ENCODE measurements at regions not wholly inside any gene's neighbourhood (a gene's known extent, or its start where the extent isn't known, plus 50 kb on each side); places are given as distances from the start of the nearest gene placed in this dataset.
"Not testable (repeated sequence)": the region's sequence is repeated elsewhere in the genome, so short reads cannot be mapped to it uniquely, and the experiment has no call there.

DNA sequence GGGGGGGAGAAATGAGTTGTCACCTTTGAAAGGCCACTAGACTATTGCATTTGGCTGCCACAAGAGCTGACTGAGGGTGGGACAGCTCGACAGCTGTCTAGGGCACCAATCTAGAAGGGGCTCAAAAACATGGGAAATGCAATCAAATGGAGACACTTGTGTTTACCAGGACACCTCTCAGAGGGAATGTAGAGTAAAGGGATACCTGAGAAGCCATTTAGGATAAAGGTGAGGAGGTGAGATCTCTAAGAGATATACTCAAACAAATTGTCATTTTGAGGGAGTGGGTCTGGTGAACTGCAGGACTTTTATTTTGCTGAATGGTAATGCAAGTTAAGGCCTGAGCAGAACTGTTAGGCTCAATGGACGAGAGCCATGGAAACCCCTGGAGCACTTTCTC is 159.8 kb downstream of the DDX1 start:
- no peak for DNase-seq (ENCODE audit: low read depth in 2 of 2)

DNA sequence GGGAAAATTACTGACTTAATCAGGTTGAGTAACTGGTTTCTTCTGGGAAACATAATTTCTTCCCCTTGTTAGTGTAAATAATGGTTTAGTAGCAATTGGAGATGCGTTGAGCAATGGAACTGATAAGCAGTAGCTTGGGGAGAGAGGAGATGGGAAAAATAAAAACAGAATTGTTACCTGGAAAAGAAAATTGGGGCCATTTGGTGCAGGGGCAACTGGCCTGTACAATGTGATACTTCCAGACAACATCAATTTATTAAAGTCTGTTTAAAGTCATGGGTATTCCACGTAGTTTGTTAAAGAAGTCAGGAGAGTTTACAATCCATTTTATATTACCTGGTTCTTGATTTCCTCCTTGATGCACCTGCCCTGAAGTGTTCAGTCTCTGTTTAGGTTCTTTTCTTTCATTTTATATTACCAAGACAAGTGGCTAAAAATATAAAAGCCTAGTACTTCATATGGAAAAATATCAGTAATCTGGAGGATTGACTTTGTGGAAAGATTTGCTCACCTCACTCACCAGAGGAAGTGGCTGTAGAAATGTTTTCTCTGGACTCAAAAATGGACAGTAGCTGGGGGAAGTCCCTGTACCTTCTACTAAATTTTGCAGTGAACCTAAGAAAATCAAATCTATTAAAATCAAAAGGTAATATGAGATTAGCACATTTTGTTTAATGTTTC is 161.0 kb downstream of the DDX1 start:
- peak; percentile 43 to 58 for DNase-seq (ENCODE audit: low read depth in 2 of 2)

DNA sequence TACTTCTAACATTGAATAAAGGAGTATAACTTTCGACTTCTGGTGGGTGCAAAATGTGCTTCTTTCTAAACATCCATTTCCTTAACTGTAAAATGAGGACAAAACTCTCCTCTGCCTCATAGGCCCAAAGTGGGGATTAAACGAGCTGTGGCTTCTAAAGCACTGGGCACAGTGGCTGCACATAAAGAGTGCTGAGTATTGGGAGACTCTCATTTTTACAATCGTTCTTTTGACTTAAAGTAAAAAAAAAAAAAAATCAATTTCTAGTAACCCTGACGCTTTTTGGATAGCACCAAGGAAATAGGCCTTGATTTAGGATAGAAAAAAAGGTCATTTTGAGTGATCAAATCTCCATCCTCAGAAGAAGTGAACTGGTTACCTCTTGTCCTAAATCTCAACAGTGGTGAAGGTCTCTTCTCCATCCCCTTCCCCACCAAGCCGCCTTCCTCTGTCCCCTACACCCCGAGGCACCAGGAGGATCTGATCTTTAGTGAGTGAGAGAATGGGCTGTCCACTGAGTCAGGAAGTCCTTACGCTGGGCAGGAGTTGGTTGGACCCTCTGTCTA is 161.6 kb downstream of the DDX1 start:
- no peak for DNase-seq (ENCODE audit: low read depth in 2 of 2)

DNA sequence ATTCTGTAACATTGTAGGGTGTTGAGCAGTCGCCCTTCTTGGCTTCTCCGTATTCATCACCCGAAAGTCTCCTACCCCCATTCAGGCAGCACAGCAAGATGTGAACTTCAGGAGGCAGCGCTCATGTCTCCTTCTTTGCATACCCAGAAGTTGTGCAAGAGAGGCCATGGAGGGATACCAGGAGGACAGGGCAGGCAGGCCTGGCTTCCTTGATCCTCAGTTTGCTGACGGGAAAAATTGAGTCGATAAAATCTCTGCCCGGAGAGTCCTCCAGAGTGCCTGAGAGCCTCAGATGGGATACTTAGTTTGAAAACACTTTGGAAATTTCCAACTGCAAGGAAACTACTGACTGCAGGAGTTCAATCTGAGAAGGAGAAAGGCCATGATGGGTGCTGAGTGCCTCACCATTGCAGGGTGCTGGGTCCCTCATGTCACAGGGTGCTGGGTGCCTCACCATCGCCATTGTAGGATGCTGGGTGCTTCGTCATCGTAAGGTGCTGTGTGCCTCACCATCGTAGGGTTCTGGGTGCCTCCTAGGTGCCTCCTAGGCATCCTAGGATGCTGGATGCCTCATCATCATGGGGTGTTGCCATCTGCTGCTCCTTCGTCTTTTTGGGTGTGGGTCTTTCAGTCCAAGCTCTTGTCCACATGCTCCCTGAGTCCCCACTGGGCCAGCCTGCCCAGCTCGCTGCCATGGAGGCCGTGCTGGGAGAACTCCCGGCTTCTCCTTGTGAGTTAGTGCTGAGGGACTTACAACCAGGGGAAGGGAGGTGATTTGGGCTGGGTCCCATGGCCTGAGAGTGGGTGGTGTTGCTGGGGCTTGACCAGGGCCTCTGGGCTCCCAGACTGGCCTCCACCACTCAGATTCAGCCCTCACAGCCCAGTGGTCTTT is 162.4 kb downstream of the DDX1 start:
- no peak for DNase-seq (ENCODE audit: low read depth in 2 of 2)

DNA sequence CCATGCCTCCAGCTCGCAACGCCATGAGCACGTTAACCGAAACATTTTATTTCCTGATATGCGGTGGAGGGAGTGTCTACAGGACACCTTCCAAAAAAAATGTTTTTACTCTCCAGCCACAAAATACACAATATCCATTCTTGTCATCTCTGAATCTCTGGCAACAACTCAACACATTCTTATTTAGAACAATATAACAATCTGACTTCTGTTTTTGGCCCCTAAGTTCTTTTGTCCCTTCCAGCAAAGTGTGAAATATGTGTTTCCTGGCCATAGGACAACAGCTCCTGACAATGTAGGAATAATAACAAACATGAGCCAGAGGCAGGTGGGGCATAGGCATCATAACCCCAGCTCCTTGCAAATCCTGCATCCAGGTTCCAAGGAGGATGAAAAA is 163.0 kb downstream of the DDX1 start:
- DNase-seq (ENCODE audit: low read depth in 2 of 2), result peak; percentile 87 to 93

DNA sequence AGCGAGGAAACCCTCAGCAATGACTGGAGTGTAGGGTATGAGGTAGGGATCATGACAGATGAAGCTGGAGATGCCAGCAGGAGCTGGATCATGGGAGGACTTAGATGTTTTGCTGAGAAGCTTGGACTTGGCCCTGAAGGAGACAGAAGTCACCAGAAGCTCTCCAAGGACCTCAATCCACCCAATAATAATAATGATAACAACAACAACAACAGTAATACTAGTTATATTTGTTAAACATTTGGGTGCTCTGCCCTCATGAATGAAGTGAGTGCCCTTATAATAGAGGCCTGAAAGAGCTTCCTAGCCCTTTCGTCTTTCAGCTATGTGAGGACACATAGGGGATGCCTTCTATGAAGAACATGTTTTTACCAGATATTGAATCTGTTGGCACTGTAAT is 163.9 kb downstream of the DDX1 start:
- DNase-seq (ENCODE audit: low read depth in 2 of 2), result no peak

DNA sequence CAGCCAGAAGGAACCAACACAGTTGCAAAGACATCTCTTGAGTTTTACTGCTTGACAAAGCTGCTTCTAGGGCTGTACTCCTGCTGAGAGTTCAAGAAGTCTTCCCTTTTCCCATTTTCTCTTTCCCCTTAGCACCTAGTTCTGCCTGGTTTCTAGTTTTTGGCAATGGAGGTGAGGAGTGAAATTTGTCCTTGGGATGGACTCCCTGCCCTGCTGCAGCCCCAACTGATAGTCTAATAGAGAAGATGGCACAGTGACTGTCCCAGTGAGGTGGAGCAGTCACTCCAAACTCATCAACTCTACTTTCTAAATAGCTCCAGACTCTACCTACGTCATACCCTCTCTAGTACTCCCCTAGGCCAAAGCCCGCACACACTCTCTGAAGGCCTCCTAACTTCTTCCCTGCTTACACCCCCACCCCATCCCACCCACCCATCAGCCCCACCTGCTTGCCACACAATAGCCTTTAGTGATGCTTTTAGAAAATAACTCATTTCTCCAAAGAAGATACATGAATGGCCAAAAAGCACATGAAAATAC is 164.4 kb downstream of the DDX1 start:
- no peak for DNase-seq (ENCODE audit: low read depth in 2 of 2)

DNA sequence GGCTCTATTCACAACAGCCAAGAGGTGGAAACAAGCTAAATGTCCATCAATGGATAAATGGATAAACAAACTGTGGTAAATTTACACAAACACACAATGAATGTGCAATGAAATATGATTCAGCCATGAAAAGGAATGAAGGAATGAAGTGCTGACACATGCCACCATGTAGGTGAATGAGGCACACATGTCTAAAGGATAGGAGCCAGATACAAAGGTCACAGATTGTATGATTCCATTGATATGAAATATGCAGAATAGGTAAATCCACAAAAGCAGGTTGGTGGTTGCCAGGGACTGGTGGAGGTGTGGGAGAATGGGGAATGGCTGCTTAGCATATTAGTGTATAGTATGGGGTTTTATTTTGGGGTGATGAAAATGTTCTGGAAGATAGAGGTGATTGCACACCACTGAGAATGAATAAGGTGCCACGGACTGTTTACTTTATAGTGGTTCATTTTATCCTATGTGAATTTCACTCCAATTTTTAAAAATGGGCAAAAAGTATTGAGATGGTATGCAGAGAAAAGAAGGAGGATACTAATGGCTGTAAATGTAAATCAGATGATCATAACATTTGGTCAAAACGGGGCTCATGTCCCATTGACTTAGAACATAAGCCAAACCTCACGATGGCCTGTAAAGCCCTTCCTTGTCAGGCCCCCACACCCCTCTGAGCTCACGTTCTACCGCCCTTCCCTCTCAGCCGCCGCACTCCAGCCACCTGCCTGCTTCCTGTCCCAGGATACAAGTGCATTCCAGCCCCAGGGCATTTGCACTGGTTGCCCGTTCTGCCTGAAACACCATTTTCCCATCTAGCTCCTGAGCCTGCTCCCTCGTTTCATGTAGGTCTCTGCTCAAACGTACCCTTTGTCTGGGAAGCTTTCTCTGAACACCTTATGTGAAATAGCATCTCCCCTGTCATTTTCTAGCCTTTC is 165.5 kb downstream of the DDX1 start:
- no peak for DNase-seq (ENCODE audit: low read depth in 2 of 2)

DNA sequence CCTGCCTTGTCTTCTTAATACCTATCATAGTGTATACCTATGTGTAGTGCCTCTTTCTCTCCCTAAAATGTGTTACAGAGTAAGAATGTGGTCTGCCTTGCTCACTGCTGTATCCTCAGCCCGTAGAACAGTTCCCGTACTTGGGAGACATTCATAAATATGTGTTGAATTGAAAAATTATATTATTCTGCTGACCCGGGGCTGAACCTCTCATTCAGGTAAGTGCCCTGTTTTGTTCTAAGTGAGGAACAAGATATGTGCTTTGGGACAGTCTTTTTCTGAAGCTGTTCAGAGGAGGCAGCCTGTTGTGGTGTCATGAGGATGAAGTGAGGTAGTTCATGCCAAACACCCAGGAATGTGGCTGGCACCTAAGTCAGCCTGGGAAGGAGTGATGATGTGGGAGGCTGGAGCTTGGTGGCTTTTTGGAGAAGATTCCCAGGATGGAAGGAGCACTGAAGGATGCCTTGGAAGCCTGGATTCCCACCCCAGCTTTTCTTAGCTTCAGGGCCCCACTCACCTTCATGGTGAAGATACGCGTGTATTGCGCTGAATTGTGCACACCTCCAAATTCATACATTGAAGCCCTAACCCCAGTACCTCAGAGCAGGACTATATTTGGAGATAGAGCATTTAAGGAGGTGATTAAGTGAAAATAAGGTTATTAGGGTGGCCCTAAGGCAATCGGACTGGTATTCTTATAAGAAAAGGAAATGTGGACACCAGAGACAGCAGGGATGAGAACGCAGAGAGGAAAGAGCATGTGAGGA is 166.3 kb downstream of the DDX1 start:
- DNase-seq (ENCODE audit: low read depth in 2 of 2), result no peak

DNA sequence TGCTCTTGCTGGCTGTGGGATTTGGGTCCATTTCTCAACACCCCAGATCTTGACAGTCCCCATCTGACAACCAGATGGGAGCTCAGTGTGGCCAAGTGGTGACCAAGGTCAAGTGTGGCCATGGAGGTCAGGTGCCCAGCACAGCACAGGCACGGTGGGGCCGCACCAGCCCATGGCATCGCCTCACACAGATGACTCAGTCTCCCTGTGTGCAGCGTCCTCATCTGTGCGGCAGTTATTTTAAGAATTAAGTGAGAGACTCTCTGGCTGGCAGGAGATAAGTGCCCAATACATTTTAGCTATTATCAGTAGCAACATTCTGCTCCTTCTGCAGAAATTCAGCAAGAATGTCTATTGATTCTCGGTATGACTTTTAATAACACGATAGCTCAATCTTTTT is 167.2 kb downstream of the DDX1 start:
- no peak for DNase-seq (ENCODE audit: low read depth in 2 of 2)

DNA sequence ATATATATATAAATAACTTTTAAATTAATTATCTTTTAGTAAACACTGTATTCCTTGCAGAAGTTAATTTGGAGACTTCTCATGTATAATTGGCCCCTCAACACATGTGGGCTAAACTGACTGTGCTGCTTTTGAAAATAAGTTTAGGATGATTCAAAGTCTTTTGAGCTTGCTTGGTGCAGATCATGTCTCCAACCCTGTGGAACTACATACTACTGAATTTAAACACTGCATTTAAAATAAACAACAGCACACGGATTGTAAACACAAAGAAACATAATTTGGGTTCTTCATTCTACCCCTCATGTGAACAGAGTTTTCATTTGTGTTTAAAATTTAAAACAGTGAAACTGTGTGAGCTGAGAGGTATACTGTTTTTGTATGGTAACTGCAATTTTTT is 167.7 kb downstream of the DDX1 start:
- DNase-seq (ENCODE audit: low read depth in 2 of 2), result no peak

DNA sequence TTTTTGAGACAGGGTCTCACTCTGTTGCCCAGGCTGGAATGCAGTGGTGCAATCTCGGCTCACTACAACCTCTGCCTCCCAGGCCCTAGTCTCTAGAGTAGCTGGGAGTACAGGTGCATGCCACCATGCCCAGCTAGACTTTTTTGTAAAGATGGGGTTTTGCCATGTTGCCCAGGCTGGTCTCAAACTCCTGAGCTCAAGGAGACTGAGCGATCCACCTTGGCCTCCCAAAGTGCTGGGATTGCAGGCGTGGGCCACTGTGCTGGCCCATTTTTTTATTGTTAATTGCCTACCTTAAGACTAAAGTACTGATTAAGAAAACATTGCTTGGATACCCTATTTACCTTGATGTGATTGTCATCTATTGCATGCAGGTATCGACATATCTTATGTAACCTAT is 168.1 kb downstream of the DDX1 start:
- not testable (repeated sequence) for DNase-seq (ENCODE audit: low read depth in 2 of 2)

DNA sequence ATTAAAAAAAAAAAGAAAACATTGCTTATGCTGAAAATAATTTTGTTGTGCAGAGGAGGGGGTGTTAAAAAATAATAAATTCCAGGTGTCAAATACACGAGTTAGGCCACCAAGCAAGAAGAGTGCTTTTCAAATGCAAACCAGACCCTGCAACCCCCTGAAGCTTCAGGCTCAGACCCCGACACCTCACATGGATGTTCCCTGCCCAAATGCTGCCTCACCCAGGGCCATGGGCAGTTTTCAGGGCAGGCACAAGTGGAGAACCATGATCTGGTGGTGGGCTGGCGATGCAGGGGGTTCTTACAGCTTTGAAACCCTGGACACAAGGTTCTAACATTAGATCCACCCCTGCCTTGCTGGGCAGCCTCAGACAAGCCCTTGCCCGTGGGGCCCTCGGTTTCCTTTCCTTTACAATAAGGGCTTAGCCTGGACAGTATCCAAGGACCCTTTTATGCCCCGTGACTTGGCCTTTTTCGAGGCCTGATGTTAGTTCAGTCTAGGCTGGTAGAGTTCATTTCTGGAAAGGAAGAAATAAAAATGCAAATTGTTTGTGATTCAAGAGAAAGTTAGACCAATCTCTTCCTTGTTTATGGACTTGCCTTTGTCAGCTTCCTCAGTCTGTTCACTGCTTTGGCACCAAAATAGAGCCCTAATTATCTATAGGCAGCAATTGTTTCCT is 168.7 kb downstream of the DDX1 start:
- peak in 1 of 2 donors; percentile 74 for DNase-seq (ENCODE audit: low read depth in 2 of 2)

DNA sequence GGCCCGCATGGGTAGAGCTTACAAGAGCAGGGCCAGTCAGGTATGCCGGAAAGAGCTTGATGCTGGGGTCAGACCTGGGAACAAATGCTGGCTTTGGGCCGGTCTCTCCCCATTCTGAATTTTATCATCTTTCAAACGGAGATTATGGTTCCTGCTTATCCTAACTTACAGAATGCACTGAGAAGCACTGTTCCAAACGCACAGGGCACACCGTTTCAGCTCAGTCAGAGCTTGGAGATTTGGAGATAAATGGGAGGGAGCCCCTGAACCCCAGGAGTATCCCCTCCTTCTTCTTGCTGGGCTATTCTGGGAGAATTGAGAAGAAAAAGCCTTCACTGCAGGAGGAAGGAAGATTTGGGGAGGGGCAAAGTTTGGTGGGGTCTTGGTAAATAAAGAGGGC is 169.4 kb downstream of the DDX1 start:
- no peak for DNase-seq (ENCODE audit: low read depth in 2 of 2)

DNA sequence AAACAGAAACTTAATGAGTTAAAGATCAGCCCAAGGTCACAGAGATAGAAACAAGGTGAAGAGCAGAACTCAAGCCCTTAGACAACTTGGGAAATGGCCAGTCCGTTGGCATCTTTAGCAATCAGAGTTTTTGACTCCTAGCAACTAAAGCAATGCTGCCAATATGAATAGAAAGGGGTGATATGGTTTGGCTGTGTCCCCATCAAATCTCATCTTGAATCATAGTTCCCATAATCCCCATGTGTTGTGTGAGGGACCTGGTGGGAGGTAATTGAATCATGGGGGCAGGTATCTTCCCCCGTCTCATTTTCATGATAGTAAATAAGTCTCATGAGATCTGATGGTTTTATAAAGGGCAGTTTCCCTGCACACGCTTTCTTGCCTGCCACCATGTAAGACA is 170.2 kb downstream of the DDX1 start:
- no peak for DNase-seq (ENCODE audit: low read depth in 2 of 2)

DNA sequence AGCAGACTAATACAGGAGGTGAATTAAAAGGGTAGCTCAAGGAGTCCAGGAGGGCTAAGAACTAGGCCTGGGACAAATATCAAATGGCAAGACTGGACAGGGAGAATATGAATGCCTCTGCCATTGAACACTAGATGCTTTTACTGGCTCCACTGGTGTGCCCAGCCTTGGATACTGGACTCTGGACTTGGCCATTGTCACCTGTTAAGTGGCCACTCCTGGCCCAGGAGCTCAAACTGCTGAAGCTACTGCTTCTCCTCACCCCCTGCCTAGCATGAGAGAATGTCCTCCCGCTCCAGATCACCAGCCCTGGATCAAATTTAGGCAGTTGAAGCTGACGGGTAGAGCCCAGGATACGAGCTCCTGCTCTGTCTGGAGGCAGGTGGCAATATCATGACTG is 170.8 kb downstream of the DDX1 start:
- DNase-seq (ENCODE audit: low read depth in 2 of 2), result no peak

DNA sequence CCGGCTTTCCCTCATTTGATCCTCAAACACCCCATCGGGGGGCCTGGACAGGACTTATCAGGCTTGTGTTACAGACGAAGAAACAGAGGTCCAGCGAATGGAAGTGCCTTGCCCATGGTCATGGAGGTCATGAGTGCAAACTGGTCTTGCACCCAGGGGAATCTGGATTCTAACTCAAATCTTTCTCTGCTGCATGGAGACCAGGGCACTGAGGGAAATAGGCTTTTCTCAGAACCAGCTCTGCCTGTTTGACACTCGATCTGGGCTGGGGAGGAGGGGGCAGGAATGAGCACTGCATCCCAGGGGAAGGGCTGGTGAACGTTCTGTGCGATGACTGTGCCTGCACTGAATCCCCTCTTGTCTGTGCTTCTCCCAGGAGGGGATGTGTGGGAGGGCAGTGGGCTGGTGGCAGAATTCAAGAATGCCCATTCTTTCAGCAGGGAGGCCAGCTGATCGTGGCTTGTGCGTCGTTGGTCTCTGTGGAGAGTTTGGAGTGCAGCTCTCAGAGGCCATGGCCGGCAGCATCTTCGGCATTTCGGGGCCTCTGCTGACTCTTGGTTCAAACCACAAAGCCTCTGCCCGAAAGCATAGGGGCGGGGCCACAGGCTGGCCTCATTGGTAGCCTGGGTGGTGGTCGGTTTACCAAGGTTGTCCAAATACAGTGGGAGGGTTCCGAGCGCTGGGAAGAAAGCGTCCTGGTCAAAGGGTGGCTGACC is 171.6 kb downstream of the DDX1 start:
- DNase-seq (ENCODE audit: low read depth in 2 of 2), result no peak

DNA sequence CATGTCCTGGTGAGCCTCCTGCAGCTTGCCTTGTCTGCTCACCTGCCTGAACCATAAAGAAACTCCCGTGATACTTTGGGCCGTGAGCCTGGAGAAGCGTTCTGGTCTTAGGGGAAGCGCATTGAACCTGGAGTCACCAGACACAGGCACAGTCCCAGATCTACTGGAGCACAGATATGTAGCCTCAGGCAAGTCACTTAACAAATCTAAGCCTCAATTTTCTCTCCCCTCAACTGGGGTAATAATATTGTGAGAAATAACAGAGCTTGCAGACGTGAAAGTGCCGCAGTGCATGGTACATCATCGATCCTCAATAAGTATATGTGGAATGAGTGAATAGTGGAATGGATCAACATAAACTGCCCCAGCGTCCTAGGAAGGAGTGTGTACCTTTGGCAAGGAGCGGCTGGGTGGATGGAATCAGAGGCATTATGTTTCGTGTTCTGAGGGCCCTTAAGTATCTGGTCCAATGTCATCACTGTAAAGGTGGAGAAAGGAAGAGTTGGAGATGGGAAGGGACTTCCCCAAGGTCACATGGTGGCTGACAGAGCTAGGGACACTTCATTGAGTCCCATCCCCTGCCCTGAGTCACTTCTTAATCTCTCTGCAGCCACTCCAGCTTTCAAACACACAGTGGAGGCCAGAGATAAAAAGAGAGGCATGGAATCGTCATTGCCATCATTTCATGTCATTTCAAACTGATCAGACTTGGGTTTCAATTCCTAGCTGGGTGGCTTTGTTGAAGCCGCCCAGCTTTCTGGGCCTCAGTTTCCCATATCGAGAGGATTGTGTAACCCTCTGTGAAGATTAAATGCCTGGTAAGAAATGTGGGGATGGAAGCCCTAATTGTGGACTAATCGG is 172.4 kb downstream of the DDX1 start:
- no peak for DNase-seq (ENCODE audit: low read depth in 2 of 2)

DNA sequence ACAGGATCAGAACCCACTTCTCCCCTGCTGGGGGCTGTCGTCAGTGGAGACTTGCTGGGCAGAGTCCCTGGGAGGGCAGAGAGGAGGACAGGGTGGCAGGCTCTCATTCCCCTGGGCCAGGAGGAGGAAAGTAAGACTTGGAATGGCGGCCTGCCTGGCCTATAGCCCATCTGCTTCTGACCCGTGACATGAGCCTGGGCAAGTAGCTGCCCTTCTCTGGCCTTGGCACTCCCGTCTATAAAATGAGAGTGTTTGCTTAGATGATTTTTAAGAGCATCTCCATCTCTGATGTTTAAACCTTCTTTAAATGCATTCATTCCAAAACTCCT is 173.0 kb downstream of the DDX1 start:
- no peak for DNase-seq (ENCODE audit: low read depth in 2 of 2)

Data from dermis microvascular lymphatic vessel endothelial cell (primary cell).